Sigmoid colon (tissue), 4 donors: ENCODE measurements at regions not wholly inside any gene's neighbourhood (a gene's known extent, or its start where the extent isn't known, plus 50 kb on each side); places are given as distances from the start of the nearest gene placed in this dataset.

Experiments used
- EP300 ChIP-seq, 4 donors: sonication (generic); formaldehyde crosslinking; IDR thresholded peaks; one replicate each; pipeline ENCODE4 v1.6.1; 2017; ENCODE audit warnings: antibody characterized with exemption in 4 of 4
- POLR2A ChIP-seq, 2 donors: fragments of 450-650 bp; IDR thresholded peaks; one replicate each; pipeline ENCODE4 v1.6.1; 2016; ENCODE audit warnings: antibody characterized with exemption in 2 of 2, mild to moderate bottlenecking in 2 of 2, moderate library complexity in 2 of 2
- TF ChIP-seq, protein P1 (sequence below), 4 experiments: fragments of 450-650 bp in 3 of 4; fragments of 200-600 bp in 1 of 4; IDR thresholded peaks; one replicate each; pipeline ENCODE4 v1.5.1; 2016 to 2019; ENCODE audit warnings: antibody characterized with exemption in 4 of 4, mild to moderate bottlenecking in 3 of 4, moderate library complexity in 2 of 4

DNA sequence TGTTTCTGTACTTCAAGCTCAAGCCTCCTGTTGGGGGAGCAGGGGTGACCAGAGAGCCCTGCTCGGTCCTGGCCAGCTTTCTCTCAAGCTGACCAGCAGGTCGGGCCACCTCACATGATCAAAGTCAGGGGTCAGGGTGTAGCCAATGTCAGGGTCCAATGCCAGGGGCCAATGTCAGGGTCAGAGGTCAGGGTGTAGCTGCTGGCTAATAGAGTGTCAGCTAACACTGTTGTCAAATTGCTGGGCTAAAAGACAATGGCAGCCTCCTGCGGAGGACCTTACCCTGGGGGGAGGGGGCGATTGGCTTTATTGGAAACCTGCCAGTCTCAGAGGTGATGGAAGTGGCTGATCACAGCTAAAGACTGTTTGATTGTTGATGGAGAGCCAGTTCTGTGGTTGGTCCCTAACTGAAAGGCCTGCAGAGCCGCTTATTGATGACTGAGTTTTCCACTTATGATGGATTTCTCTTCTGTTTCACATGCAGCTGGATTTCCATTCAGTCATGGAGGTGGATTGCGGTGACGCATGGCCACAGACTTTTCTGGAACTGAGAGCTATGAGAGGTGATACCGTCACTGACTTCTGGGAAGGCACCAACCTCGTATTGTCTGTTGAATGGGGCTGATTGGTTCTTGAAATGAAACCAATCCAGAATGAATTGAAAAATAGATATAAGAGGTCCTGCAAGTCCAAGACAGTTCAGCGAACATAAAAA lies 97.4 kb upstream of the ZFHX3 start:
- no peak for TF ChIP-seq POLR2A (IDR thresholded peaks at IDR 0.05)
- TF ChIP-seq, protein P1, sequence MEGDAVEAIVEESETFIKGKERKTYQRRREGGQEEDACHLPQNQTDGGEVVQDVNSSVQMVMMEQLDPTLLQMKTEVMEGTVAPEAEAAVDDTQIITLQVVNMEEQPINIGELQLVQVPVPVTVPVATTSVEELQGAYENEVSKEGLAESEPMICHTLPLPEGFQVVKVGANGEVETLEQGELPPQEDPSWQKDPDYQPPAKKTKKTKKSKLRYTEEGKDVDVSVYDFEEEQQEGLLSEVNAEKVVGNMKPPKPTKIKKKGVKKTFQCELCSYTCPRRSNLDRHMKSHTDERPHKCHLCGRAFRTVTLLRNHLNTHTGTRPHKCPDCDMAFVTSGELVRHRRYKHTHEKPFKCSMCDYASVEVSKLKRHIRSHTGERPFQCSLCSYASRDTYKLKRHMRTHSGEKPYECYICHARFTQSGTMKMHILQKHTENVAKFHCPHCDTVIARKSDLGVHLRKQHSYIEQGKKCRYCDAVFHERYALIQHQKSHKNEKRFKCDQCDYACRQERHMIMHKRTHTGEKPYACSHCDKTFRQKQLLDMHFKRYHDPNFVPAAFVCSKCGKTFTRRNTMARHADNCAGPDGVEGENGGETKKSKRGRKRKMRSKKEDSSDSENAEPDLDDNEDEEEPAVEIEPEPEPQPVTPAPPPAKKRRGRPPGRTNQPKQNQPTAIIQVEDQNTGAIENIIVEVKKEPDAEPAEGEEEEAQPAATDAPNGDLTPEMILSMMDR (IDR thresholded peaks at IDR 0.05): no peak
- no peak for TF ChIP-seq EP300 (IDR thresholded peaks at IDR 0.05)
